A172 (cell line): ENCODE measurements at regions not wholly inside any gene's neighbourhood (a gene's known extent, or its start where the extent isn't known, plus 50 kb on each side); places are given as distances from the start of the nearest gene placed in this dataset.

ENCODE experiments used
- DNase-seq: peaks from one replicate; pipeline ENCODE4 v3.0.0-alpha.2; 2015; ENCODE audit warnings: low spot score

GRCh38 chr12:126830778-126831680, 1435.9 kb upstream of the TMEM132C start:
- no peak for DNase-seq

DNA sequence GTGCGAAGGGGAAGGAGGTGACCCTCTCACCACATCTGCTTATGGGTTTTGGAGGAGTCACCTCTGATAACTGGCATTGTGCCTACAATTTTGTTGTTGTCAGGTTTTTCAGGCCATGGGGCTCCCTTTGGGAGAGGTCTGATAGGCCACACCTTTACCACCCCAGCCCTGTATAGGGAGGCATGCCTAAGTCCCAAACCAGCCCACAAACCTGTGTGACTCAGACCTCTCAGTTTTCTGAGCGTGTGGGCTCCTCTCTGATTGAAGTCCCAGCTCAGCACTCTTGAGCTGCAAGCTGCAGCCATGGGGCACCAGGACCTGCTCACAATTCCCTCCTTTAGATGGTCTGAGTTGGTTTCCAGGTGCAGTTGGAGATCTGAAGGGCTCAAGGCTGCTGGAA, 1429.3 kb upstream of the TMEM132C start:
- DNase-seq = no peak

GRCh38 chr12:126843915-126844669, 1422.9 kb upstream of the TMEM132C start:
- no peak for DNase-seq

- no peak for DNase-seq
Observed at GRCh38 chr12:126847005-126847629, 1419.9 kb upstream of the TMEM132C start.

DNA sequence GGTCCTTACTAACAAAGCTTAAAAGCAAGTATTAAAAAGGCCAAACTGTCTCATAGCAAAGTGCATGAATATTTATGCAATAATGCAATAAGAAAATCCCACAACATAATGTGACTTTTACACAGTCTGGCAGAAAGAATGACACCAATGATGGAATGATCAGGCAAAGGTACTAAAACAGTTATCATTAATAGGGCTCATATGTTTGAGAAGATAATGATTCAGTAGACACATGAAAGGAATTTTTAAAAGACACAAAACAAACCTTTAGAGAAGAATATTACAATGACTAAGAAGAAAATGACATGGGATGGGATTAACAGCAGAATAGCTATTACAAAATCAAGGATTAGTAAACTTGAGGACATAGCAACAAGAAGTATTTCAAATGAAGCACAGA, 1411.2 kb upstream of the TMEM132C start:
- DNase-seq = no peak

DNA sequence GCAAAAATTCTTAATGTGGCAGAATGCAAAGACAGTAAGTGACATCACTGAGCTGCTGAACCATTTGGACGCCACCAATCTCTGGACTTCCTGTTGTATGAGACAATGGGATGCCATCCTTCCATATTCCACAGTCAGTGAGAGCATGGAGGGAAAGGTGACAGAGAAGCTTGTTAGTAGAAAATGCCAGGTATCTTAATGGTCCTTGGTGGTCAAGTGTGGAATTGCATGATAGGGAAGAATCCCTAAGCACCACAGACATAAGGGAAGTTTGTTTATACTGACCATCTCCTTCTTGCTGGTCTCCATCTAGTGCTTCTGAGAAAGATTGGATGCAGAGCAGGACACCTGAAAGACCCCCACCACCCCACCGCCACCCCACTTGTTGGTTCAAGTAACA, 1410.0 kb upstream of the TMEM132C start:
- DNase-seq = no peak

- no peak for DNase-seq
Observed at GRCh38 chr12:126858560-126858959, 1408.4 kb upstream of the TMEM132C start.

DNA sequence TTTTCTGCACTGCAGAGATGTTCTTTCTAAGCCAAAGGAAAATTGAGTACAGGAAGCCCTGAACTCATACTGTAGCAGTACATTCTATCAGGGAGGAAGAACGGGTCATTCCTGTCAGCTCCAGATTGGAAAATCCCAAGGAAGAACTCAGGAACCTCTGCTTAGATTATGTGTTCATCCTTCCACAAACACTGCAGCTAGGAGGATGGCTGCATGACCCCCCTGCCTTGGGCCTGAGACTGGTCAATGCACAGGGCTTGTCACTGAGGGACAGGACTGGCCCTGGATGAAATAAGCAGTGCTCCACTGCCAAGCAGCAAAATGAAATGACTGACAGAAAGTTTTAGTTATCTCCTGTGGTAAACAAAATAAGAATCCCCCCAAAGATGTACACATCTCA, 1406.8 kb upstream of the TMEM132C start:
- DNase-seq = no peak

GRCh38 chr12:126862500-126862899, 1404.5 kb upstream of the TMEM132C start:
- DNase-seq = no peak

GRCh38 chr12:126869644-126870043, 1397.3 kb upstream of the TMEM132C start:
- DNase-seq = no peak

DNA sequence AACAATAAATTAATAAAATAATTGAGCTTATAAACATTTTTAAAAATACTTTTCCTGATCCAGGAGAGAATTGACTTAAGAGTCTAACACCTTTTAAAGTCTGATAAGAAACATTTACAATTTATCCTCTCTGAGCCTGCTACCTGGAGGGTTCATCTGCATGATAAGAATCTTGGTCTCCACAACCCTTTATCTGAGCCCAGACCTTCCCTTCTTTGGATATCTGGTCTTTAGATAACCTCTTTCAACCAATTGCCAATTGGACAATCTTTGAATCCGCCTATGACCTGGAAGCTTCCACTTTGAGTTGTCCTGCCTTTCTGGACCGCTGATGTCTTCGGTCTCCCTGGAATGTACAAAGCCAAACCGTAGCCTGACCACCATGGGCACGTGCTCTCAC, 1393.3 kb upstream of the TMEM132C start:
- no peak for DNase-seq

DNA sequence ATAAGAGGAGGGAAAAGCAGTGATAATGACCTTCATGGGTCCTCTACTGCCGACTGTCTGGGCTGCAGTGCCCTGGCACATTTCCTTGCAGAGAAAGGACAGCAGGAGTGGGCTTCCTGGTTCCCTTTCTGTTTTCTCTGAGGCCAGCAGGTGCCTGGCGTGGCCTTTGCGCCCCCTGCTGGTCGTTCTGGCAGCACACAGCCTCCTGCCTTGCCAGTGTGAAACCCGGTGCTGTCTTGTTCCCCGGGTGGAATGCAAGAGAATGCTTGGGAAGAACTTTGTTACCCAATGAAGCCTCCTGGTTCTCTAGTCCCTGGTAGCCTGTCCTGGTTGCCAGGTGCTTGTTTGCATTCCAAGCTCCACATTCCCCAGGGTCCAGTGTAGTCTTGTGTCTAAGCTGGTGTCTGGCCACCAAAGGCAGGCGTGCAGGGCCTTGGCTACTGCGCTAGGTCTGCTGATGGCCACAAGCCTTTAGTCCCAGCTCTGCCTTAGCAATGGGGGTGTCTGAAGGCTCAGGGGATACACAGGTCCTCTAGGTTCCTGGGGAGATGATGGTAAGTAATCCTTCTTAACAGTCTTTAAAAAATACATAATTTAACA, 1392.4 kb upstream of the TMEM132C start:
- DNase-seq = peak; percentile 27

DNA sequence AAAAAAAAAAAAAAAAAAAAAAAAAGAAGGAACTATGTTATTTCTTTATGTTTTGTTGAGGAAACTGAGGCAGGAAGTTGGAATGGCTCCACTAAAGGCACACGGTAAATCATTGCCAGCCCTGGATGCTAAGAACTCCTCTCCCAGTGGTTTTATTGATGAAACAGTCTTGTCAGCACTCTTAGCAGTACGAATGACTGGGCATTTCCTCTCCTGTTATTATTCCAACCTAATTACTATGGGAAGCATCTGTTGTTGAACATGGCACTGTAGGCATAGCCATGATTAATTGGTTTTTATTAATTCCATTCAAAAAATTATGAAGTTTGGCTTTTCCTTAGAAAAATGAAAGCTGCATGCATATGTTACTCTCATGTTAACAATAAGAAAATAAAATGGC, 1387.1 kb upstream of the TMEM132C start:
- DNase-seq = no peak

GRCh38 chr12:126883697-126884096, 1383.3 kb upstream of the TMEM132C start:
- no peak for DNase-seq

GRCh38 chr12:126889501-126889900, 1377.5 kb upstream of the TMEM132C start:
- no peak for DNase-seq

DNA sequence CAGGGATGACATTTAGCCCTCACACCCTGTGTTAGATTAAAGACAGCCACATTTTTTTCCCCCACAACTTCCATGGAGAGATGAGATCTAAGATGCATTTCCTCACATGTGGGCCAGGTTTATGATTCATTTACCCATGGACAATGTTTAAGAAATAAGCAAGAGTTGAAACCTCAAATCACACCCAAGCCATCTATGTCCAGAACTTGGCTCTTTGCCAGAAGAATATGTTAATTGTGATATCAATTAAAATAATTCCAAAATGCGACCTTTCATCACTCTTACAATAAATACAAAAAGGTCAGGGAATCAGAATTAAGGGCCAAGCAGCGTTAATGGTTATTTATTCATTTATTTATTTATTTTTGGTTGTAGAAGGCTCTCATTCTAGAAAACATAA, 1376.9 kb upstream of the TMEM132C start:
- no peak for DNase-seq

DNA sequence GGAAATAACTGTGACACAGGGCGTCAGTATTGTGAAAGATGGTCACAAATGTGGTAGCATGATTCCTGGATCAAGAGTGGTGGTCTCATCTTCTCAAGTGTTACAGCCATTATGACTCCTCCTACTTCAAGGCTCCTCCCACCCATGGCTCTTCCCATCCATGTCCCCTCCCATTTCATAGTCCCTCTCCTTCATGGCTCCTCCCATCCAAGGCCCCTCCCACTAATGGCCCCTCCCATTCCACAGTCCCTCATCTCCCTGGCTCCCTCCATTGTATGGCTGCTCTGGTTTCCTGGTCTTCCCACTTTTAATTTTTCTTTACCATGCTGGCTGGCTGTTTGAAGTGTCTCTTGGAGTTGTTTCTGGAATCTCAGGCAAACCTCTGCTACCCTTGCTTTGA, 1375.2 kb upstream of the TMEM132C start:
- DNase-seq = no peak

DNA sequence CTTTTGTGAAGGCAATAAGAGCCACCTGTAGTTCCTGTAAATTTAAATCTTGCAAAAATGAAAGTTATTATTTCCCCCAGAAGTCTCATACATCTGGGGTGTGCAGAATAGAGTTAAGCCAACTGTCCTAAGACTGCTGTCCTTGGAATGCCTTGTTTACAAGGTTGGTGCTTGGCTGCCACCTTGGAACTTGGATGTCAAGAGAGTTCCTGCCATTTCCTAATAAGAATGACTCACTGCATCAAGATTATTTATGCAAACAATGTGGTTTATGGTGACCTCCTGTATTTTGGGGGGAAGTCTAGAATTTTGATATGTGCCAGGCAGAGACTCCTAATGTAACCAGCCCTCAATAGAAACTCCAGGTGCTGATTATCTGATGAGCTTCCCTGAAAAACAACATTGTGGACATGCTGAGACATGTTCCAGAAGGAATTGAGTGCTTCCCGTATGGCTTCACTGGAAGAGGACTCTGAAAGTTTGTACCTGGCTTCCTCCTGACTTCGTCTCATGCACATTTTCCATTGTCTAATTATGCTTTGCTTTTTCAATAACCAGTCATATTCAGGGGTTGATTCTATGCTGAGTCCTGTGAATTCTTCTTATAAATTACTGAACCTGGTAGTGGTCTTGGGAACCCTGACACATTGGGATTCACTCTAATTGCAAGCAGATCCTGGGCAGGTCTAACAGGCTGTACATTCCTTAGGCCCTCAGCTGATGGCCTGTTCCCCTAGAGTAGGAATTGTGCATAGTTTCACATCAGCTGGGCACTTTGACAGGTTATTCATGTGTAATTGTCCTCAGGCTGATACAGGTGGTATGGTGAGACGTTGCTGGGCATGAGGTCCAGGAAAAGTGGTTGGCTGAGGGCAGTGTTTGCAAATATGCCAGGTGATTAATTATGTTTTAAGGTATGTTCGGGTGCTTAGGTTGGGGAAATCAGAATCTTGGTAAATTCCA, 1370.7 kb upstream of the TMEM132C start:
- DNase-seq = no peak

DNA sequence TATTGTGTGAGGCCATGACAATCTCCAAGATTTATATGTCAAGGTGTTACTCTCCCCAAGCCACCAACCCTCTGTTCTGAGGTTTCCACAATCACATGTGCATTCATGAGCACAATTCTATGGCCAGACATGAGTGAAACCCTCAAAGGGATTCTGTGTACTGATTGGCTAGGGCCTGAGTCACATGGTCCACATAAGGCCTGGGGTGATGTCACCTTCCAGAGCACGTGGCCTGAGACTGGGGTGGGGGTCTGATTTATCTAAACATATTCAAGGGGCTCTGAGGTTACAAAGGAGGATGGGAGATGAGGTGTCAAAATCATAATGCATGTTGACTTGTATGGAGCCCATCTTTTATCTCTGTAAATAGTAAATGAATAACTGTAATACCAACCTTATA, 1369.9 kb upstream of the TMEM132C start:
- DNase-seq = no peak

DNA sequence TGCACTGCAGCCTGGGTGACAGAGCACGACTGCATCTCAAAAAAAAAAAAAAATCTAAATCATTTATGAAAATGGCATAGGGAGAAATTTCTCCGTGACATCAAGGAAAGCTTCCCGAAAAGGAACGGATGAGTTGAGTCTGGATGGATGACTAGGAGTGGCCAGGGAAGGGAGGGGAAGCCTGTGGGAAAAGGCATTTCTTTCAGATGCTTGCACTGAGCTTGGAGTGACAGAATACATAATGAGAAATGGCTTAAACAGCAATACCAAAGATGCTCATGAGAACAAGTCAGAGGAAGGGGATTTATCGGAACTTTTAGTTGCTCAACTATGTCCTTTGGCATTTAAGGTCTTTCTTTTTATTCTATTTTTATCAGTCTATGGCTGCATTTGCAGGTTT, 1369.2 kb upstream of the TMEM132C start:
- DNase-seq = no peak

- DNase-seq = no peak
Observed at GRCh38 chr12:126898562-126898961, 1368.4 kb upstream of the TMEM132C start.
